HG02938 (cell line): ENCODE measurements at regions not wholly inside any gene's neighbourhood (a gene's known extent, or its start where the extent isn't known, plus 50 kb on each side); places are given as distances from the start of the nearest gene placed in this dataset.
"Not testable (repeated sequence)": the region's sequence is repeated elsewhere in the genome, so short reads cannot be mapped to it uniquely, and the experiment has no call there.

Experiments
- ATAC-seq: cut with Tn5 transposase; IDR thresholded peaks from one replicate; pipeline ENCODE4 v1.9.1; 2021; ENCODE audit warnings: mild to moderate bottlenecking, moderate library complexity; ENCODE audit not compliant: unreplicated experiment

- ATAC-seq, result no peak
Observed at GRCh38 chr2:215565897-215566296, 130.0 kb upstream of the FN1 start.

- ATAC-seq, result no peak
Observed at GRCh38 chr2:215557701-215558100, 121.8 kb upstream of the FN1 start.

- ATAC-seq, result no peak
Observed at GRCh38 chr2:215556979-215557378, 121.1 kb upstream of the FN1 start.

- no peak for ATAC-seq
Observed at GRCh38 chr2:215554689-215555498, 119.0 kb upstream of the FN1 start.

GRCh38 chr2:215553946-215554345, 118.1 kb upstream of the FN1 start:
- ATAC-seq, result no peak

GRCh38 chr2:215552144-215552580, 116.3 kb upstream of the FN1 start:
- ATAC-seq, result no peak

- ATAC-seq, result no peak
Observed at GRCh38 chr2:215550331-215550730, 114.5 kb upstream of the FN1 start.

- no peak for ATAC-seq
Observed at GRCh38 chr2:215548714-215549113, 112.8 kb upstream of the FN1 start.

- no peak for ATAC-seq
Observed at GRCh38 chr2:215542690-215543089, 106.8 kb upstream of the FN1 start.

- ATAC-seq, result no peak
Observed at GRCh38 chr2:215540658-215541057, 104.8 kb upstream of the FN1 start.

GRCh38 chr2:215537611-215538010, 101.7 kb upstream of the FN1 start:
- no peak for ATAC-seq

- ATAC-seq, result no peak
Observed at GRCh38 chr2:215536510-215536909, 100.6 kb upstream of the FN1 start.

GRCh38 chr2:215535741-215536140, 99.9 kb upstream of the FN1 start:
- no peak for ATAC-seq

GRCh38 chr2:215535125-215535668, 99.3 kb upstream of the FN1 start:
- no peak for ATAC-seq

- not testable (repeated sequence) for ATAC-seq
Observed at GRCh38 chr2:215533716-215534115, 97.8 kb upstream of the FN1 start.

- no peak for ATAC-seq
Observed at GRCh38 chr2:215532844-215533243, 97.0 kb upstream of the FN1 start.

- no peak for ATAC-seq
Observed at GRCh38 chr2:215531284-215531683, 95.4 kb upstream of the FN1 start.

- no peak for ATAC-seq
Observed at GRCh38 chr2:215530191-215530968, 94.5 kb upstream of the FN1 start.

GRCh38 chr2:215529271-215529670, 93.4 kb upstream of the FN1 start:
- ATAC-seq, result no peak

GRCh38 chr2:215528555-215528954, 92.7 kb upstream of the FN1 start:
- ATAC-seq, result no peak

- ATAC-seq, result no peak
Observed at GRCh38 chr2:215527736-215528135, 91.9 kb upstream of the FN1 start.

GRCh38 chr2:215526341-215526740, 90.5 kb upstream of the FN1 start:
- ATAC-seq, result no peak
